AG04450 (cell line): ENCODE measurements at regions not wholly inside any gene's neighbourhood (a gene's known extent, or its start where the extent isn't known, plus 50 kb on each side); places are given as distances from the start of the nearest gene placed in this dataset.
"Not testable (repeated sequence)": the region's sequence is repeated elsewhere in the genome, so short reads cannot be mapped to it uniquely, and the experiment has no call there.

Experiments used
- CTCF ChIA-PET: fragments of 300-600, 350-600 bp; formaldehyde crosslinking; extraction: SDS; loops from one replicate; lab custom pipeline; 2022; ENCODE audit warnings: antibody characterized with exemption, inconsistent platforms; lab: Charles Lee
- POLR2A ChIA-PET: fragments of 350-600 bp; formaldehyde crosslinking; extraction: SDS; loops from one replicate; lab custom pipeline; 2021; ENCODE audit warnings: antibody characterized with exemption, inconsistent platforms; lab: Yijun Ruan, JAX
- DNase-seq: peaks from one replicate; pipeline ENCODE4 v3.0.0-alpha.2; 2011; ENCODE audit warnings: low read depth, low spot score
- H3K27ac ChIP-seq: one replicate; pipeline ENCODE4 v1.5.1; 2012; ENCODE audit warnings: low read depth, low read length, control low read depth
- H3K27me3 ChIP-seq: one replicate; pipeline ENCODE4 v1.6.0; 2012; ENCODE audit warnings: low read length; ENCODE audit not compliant: control insufficient read depth, insufficient read depth
- H3K4me3 ChIP-seq: 2 replicates; pipeline ENCODE4 v1.5.1; 2011; ENCODE audit warnings: mild to moderate bottlenecking, low read depth, low read length, control low read depth
- H3K9me3 ChIP-seq: 2 replicates; pipeline ENCODE4 v1.5.1; 2012; ENCODE audit warnings: low read length; ENCODE audit not compliant: control insufficient read depth, insufficient read depth
- CTCF ChIP-seq: IDR thresholded peaks from 2 replicates; pipeline ENCODE4 v1.5.1; 2011; ENCODE audit warnings: low read depth, low read length, control low read depth, inconsistent platforms

GRCh38 chr3:140859592-140860336 is 81.9 kb upstream of the SLC25A36 start:
- Histone ChIP-seq H3K4me3 (no peak overlapping the region), H3K9me3 (no peaks in the 10 kb centered on the region), H3K27me3 (no peaks in the 10 kb centered on the region), H3K27ac (no peak overlapping the region)
- no peak for DNase-seq
- CTCF ChIA-PET, result no interaction called here
- POLR2A ChIA-PET, result no interaction called here
- no peak for TF ChIP-seq CTCF

GRCh38 chr3:140863580-140864009 is 78.0 kb upstream of the SLC25A36 start:
- no peaks in the 10 kb centered on the region for H3K27me3 ChIP-seq
- no peak overlapping the region for H3K27ac ChIP-seq
- peak; percentile 52 for TF ChIP-seq CTCF
- POLR2A ChIA-PET, result no interaction called here
- H3K4me3 ChIP-seq, result no peak overlapping the region
- DNase-seq, result no peak
- CTCF ChIA-PET, result interaction anchor here (0.7 to 2.6 kb wide), 10 partner anchors 12 to 927 kb away, joined by 3 to 21 read pairs (median 3); no protein-coding TSS in a partner anchor
- no peaks in the 10 kb centered on the region for H3K9me3 ChIP-seq

GRCh38 chr3:140870351-140870750 is 71.3 kb upstream of the SLC25A36 start:
- Histone ChIP-seq H3K27ac (no peak overlapping the region), H3K9me3 (no peaks in the 10 kb centered on the region), H3K27me3 (no peaks in the 10 kb centered on the region), H3K4me3 (no peak overlapping the region)
- ChIA-PET CTCF (no interaction called here), POLR2A (no interaction called here)
- DNase-seq, result no peak
- no peak for TF ChIP-seq CTCF

GRCh38 chr3:140871022-140871421 is 70.6 kb upstream of the SLC25A36 start:
- Histone ChIP-seq H3K4me3 (no peak overlapping the region), H3K27ac (no peak overlapping the region), H3K27me3 (no peaks in the 10 kb centered on the region), H3K9me3 (no peaks in the 10 kb centered on the region)
- TF ChIP-seq CTCF, result no peak
- DNase-seq, result no peak
- ChIA-PET POLR2A (no interaction called here), CTCF (no interaction called here)

GRCh38 chr3:140872165-140872564 is 69.5 kb upstream of the SLC25A36 start:
- H3K4me3 ChIP-seq, H3K27me3 ChIP-seq, H3K9me3 ChIP-seq, DNase-seq, POLR2A ChIA-PET, H3K27ac ChIP-seq: not testable (repeated sequence)
- CTCF ChIA-PET, result interaction anchor here (0.7 kb wide), 1 partner anchor 8 kb away, joined by 3 read pairs; no protein-coding TSS in a partner anchor
